ENCODE measurements at regions not wholly inside any gene's neighbourhood (a gene's known extent, or its start where the extent isn't known, plus 50 kb on each side); places are given as distances from the start of the nearest gene placed in this dataset.

GRCh38 chr16:86044241-86044671 is 145.3 kb downstream of the IRF8 start:
- ChIA-PET POLR2A (no interaction called here), CTCF (interaction anchor here (1.0 to 2.3 kb wide), 7 partner anchors 11 to 478 kb away, joined by 3 to 23 read pairs (median 4); no protein-coding TSS in a partner anchor)
- peak; percentile 74 for DNase-seq (ENCODE audit: extremely low spot score)
- peak; percentile 49 for TF ChIP-seq CTCF (IDR thresholded peaks at IDR 0.05; ENCODE audit: control extremely low read depth, extremely low read depth, low read depth, missing control alignments)

- POLR2A ChIA-PET, result no interaction called here
- CTCF ChIA-PET, result interaction anchor here (1.0 to 2.2 kb wide), 7 partner anchors 12 to 478 kb away, joined by 3 to 23 read pairs (median 4); no protein-coding TSS in a partner anchor
These were observed 146.1 kb downstream of the IRF8 start for GRCh38 chr16:86044881-86045590.

GRCh38 chr16:86045591-86045971 is 146.6 kb downstream of the IRF8 start:
- DNase-seq (ENCODE audit: extremely low spot score), result no peak
- ChIA-PET POLR2A (no interaction called here), CTCF (interaction anchor here (1.2 to 2.0 kb wide), 4 partner anchors 8 to 477 kb away, joined by 3 to 6 read pairs (median 4); no protein-coding TSS in a partner anchor)
- no peak for TF ChIP-seq CTCF (IDR thresholded peaks at IDR 0.05; ENCODE audit: control extremely low read depth, extremely low read depth, low read depth, missing control alignments)

More at GRCh38 chr16:86044881-86045590, 146.1 kb downstream of the IRF8 start:
- TF ChIP-seq CTCF (IDR thresholded peaks at IDR 0.05; ENCODE audit: control extremely low read depth, extremely low read depth, low read depth, missing control alignments), result no peak
- no peak for DNase-seq (ENCODE audit: extremely low spot score)

DNA sequence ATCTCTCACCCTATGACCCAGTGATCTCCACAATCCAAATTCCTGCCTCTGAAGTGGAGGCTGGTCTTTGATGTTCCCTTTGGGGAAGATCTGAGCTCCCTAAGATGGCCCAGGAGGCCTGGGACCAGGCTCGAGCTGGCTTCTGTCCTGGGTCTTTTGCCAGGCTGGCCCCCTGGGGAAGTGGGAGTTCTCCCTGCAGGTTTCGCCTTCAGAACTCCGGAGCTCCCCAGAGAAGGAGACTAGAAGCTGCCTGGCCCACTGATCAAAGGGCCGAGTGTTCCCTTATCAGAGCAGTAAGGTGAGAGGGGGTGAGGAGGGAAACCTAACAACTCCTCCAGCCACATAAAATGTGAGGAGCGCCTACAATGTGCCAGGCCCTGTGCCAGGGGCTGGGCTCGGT is 147.1 kb downstream of the IRF8 start:
- no peak for DNase-seq (ENCODE audit: extremely low spot score)
- ChIA-PET POLR2A (no interaction called here), CTCF (interaction anchor here (0.8 to 1.7 kb wide), 4 partner anchors 8 to 226 kb away, joined by 3 to 4 read pairs (median 4); no protein-coding TSS in a partner anchor)
- TF ChIP-seq CTCF (IDR thresholded peaks at IDR 0.05; ENCODE audit: control extremely low read depth, extremely low read depth, low read depth, missing control alignments), result no peak

DNA sequence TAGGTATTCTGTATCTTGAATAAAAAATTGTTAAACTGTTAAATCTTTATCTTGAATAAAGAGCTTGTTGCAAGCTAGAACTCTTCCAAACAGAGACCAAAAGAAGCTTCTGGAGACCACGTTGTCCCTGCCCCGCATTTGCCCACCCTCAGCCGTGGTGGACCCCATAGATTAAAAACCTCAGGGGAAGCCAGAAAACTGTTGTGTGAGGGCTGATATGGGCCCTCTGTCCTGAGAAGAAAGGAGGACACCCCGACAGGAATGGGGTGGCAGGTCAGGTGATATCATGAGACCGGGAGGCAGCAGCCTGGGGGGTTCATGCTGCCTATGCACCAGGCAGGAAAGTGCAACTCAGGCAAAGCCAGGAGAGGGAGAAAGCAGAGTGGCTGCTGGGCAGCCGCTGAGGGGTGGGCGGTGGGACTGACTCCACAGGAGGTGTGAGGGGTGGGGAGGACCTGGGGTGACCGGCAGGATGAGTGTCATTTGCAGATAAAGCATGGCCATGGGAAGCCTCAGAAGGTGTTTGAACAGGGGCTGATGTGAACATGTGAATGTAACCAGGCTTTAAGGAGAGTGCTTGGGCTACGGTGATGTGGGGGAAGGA is 147.8 kb downstream of the IRF8 start:
- POLR2A ChIA-PET, result no interaction called here
- CTCF ChIA-PET, result interaction anchor here (0.8 to 1.7 kb wide), 3 partner anchors 9 to 227 kb away, joined by 3 to 4 read pairs (median 4); no protein-coding TSS in a partner anchor
- no peak for DNase-seq (ENCODE audit: extremely low spot score)
- TF ChIP-seq CTCF (IDR thresholded peaks at IDR 0.05; ENCODE audit: control extremely low read depth, extremely low read depth, low read depth, missing control alignments), result no peak

- DNase-seq (ENCODE audit: extremely low spot score), result no peak
- CTCF ChIA-PET, result interaction anchor here (1.1 kb wide), 1 partner anchor 95 kb away, joined by 3 read pairs; no protein-coding TSS in a partner anchor
- POLR2A ChIA-PET, result no interaction called here
- TF ChIP-seq CTCF (IDR thresholded peaks at IDR 0.05; ENCODE audit: control extremely low read depth, extremely low read depth, low read depth, missing control alignments), result no peak
These were observed 149.3 kb downstream of the IRF8 start for GRCh38 chr16:86048221-86048620.
